IPS-15b (cell line): ENCODE measurements at regions not wholly inside any gene's neighbourhood (a gene's known extent, or its start where the extent isn't known, plus 50 kb on each side); places are given as distances from the start of the nearest gene placed in this dataset.

ENCODE experiments used
- H3K27me3 ChIP-seq: one replicate; pipeline ENCODE4 v1.6.1; 2013; ENCODE audit warnings: low read length; ENCODE audit not compliant: control insufficient read depth, insufficient read depth
- H3K36me3 ChIP-seq: one replicate; pipeline ENCODE4 v1.6.1; 2013; ENCODE audit warnings: low read length; ENCODE audit not compliant: control insufficient read depth, insufficient read depth
- H3K4me1 ChIP-seq: one replicate; pipeline ENCODE4 v1.6.1; 2013; ENCODE audit warnings: mild to moderate bottlenecking, low read length; ENCODE audit not compliant: control insufficient read depth, insufficient read depth
- H3K4me3 ChIP-seq: one replicate; pipeline ENCODE4 v1.5.1; 2013; ENCODE audit warnings: low read depth, low read length
- H3K9ac ChIP-seq: one replicate; pipeline ENCODE4 v1.6.1; 2013; ENCODE audit warnings: low read depth, mild to moderate bottlenecking, low read length
- H3K9me3 ChIP-seq: one replicate; pipeline ENCODE4 v1.6.1; 2013; ENCODE audit warnings: mild to moderate bottlenecking, low read length; ENCODE audit not compliant: control insufficient read depth, insufficient read depth

- H3K27me3 ChIP-seq, result no peaks in the 10 kb centered on the region
- no peaks in the 10 kb centered on the region for H3K36me3 ChIP-seq
- no peak overlapping the region for H3K9ac ChIP-seq
- no peaks in the 10 kb centered on the region for H3K4me1 ChIP-seq
- peaks cover 4% of the 10 kb centered on the region for H3K9me3 ChIP-seq
- no peak overlapping the region for H3K4me3 ChIP-seq
Observed at GRCh38 chr12:124233041-124233796, 61.7 kb upstream of the RFLNA start.

GRCh38 chr12:124233846-124234640 is 60.9 kb upstream of the RFLNA start:
- no peak overlapping the region for H3K9ac ChIP-seq
- no peaks in the 10 kb centered on the region for H3K4me1 ChIP-seq
- peaks cover 4% of the 10 kb centered on the region for H3K9me3 ChIP-seq
- no peaks in the 10 kb centered on the region for H3K36me3 ChIP-seq
- H3K4me3 ChIP-seq, result no peak overlapping the region
- H3K27me3 ChIP-seq, result no peaks in the 10 kb centered on the region

DNA sequence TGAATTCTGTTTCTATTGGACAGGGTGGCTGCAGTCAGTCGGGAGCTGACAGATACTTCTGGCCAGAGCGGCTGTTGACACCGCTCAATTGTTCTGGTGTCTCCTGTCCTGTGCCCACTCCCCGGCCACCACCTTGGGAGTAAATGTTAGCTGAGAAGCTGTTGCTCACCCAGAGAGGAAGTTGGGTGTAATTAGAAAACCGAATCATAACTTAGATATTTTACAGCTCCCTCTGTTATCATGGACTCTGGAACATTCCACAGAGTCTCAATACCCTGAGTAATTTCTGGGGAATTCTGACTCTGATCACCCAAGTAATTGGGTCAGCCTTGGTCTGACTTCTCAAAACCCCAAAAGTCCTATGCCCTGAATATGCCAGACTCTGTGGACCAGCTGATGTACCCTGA is 58.3 kb upstream of the RFLNA start:
- no peaks in the 10 kb centered on the region for H3K9me3 ChIP-seq
- no peak overlapping the region for H3K4me3 ChIP-seq
- no peaks in the 10 kb centered on the region for H3K4me1 ChIP-seq
- no peaks in the 10 kb centered on the region for H3K36me3 ChIP-seq
- no peaks in the 10 kb centered on the region for H3K27me3 ChIP-seq
- no peak overlapping the region for H3K9ac ChIP-seq

DNA sequence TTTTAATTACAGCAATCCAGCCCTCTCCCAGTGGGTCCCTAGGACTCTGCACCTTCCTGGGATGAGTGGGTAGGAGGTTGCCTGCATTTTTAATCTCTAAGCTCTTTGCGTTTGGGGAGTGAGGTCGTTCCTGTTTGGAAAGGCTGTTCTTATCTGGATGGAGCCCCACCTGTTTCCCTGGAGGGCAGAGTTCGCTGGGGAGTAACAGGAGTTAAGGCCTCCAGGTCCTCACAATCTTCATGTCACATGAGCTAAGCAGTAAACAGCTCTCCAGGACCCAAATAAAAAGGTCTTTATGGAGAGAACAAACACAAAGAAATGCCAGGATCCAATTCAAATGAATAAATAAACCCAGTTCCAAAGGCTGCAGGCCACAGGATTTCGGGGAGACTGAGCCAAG is 56.0 kb upstream of the RFLNA start:
- H3K9me3 ChIP-seq, result no peaks in the 10 kb centered on the region
- no peaks in the 10 kb centered on the region for H3K36me3 ChIP-seq
- no peak overlapping the region for H3K4me3 ChIP-seq
- peaks cover 3% of the 10 kb centered on the region for H3K4me1 ChIP-seq
- no peaks in the 10 kb centered on the region for H3K27me3 ChIP-seq
- no peak overlapping the region for H3K9ac ChIP-seq

GRCh38 chr12:124240493-124240892 is 54.4 kb upstream of the RFLNA start:
- Histone ChIP-seq H3K4me1 (peaks cover 3% of the 10 kb centered on the region), H3K36me3 (no peaks in the 10 kb centered on the region), H3K27me3 (no peaks in the 10 kb centered on the region), H3K9me3 (no peaks in the 10 kb centered on the region), H3K4me3 (no peak overlapping the region), H3K9ac (no peak overlapping the region)

DNA sequence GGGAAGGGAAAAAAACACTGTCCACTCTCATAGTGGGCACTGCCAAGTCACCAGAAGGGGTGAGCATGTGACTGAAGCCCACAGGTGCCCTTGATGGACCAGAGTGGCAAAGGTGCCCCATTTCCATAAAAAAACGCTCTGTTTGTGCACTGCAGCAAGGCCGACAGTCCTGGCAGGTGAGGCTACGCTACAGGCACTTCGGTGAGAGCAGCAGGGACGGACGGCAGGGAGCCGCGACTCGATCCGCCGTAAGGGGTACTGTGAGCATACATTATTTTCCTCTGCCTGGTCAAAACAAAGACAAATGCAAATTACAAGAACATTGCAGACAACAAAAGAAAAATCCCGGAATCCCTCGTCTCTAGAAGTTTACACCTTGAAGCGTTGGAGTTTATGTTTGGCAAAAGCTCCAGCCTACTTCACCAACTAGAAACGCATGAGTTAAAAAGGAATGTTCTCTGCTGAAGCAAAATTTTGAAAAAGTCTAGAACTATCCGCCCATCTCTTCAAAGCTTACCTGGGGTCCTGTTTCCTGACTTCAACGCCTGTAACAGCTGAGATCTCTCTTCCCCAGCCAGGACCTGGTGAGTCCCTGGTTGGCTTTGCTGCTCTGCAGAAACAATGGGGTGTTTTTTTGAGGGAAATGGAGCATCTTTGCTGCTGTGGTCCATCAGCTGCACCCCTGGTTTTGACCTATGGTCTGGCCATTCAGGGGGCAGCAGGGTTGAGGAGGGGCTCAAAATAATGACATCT is 52.9 kb upstream of the RFLNA start:
- Histone ChIP-seq H3K4me3 (no peak overlapping the region), H3K27me3 (no peaks in the 10 kb centered on the region), H3K36me3 (no peaks in the 10 kb centered on the region), H3K4me1 (peaks cover 3% of the 10 kb centered on the region), H3K9me3 (no peaks in the 10 kb centered on the region), H3K9ac (no peak overlapping the region)

- Histone ChIP-seq H3K27me3 (no peaks in the 10 kb centered on the region), H3K4me1 (peaks cover 3% of the 10 kb centered on the region), H3K9me3 (no peaks in the 10 kb centered on the region), H3K9ac (no peak overlapping the region), H3K4me3 (no peak overlapping the region), H3K36me3 (no peaks in the 10 kb centered on the region)
Observed at GRCh38 chr12:124242529-124243065, 52.3 kb upstream of the RFLNA start.

GRCh38 chr12:124243936-124244335 is 51.0 kb upstream of the RFLNA start:
- Histone ChIP-seq H3K27me3 (no peaks in the 10 kb centered on the region), H3K4me1 (peaks cover 3% of the 10 kb centered on the region), H3K9me3 (no peaks in the 10 kb centered on the region), H3K9ac (no peak overlapping the region), H3K36me3 (no peaks in the 10 kb centered on the region), H3K4me3 (no peak overlapping the region)
